NCI-H1048 (cell line): ENCODE measurements at regions not wholly inside any gene's neighbourhood (a gene's known extent, or its start where the extent isn't known, plus 50 kb on each side); places are given as distances from the start of the nearest gene placed in this dataset.
"Not testable (repeated sequence)": the region's sequence is repeated elsewhere in the genome, so short reads cannot be mapped to it uniquely, and the experiment has no call there.

Experiments
- DNase-seq: peaks from one replicate; lab custom pipeline; 2025; lab: John Stamatoyannopoulos, UW

DNA sequence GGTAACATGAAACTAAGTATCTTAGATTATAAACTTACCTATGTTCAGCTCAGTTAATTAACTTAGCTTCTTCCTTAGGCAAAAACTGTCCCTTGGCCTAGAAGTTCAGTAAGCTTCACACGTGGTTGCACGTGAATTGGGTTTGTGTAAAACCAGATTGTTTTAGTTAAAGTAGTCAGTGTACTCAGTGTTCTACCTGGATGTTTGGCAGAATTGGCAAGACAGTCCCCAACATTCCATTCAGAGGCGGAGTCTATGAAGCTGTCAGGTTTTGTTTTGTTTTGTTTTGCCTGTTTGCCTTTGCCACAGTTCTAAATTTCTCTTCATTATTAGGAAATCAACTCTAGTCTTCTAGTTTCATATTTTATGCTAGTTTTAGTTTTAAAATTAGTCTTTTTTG is 105.3 kb upstream of the ZEB2 start:
- no peak for DNase-seq

DNA sequence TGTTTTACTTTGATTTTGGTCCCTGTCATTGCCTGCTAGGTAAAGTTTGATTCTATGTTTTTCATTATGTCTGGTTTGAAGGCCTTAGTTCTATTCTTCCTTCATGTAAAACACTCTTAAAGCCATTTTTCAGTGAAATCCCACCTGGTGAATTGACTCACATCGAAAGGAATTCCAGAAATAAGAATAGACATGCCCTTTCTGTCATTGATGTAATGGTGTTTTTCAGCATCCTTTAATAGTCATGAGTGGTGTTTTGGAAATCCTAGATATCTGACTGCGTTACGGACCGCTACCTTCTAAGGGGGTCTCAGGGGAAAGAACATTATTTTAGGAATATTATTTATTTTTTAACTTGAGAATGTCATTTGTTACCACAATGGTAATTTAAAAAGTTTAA is 104.5 kb upstream of the ZEB2 start:
- DNase-seq, result no peak

DNA sequence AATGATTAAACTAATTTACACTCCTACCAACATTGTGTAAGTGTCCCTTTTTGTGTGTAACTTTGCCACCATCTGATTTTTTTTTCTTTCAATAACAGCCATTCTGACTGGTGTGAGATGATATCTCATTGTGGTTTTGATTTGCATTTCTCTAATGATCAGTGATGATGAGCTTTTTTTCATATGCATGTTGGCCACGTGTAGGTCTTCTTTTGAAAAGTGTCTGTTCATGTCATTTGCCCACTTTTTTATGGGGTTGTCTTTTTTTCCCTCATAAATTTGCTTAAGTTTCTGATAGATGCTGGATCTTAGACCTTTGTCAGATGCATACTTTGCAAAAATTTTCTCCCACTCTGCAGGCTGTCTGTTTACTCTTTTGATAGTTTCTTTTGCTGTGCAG is 102.5 kb upstream of the ZEB2 start:
- not testable (repeated sequence) for DNase-seq

DNA sequence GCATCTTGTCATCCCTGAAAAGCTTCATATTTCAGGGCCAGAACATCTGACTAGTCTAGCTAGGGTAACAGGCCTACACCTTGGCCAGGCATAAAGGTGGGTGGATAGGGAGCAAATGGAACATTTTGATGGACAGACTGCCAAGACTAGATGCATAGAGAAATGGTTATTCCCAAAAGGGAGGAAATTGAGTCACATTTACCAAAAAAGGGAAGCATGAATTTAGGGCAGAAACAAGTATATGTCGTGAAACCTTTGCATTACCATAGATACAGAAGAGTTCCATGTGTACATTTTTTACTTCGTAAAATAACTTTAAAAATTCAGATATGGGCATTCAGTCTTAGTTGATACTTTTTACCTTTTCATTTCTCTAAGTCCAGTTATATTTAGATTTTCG is 101.3 kb upstream of the ZEB2 start:
- no peak for DNase-seq

DNA sequence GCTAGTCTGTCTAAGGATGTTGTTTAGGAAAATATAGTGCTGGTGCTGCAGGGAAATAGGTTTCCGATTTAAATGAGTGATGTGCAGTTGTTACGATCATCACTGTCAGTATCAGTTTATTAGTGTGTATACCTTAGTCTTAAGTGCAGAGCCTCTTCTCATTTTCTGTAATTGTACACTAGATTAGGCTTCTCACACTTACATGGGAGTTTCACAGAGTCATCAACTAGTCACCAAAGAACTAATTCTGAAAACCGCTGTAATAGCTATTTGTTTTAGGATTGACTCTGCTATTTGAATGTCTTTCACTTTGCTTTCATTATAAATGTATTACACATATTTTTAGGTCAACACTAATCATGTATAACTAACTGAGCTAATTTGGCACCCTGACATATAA is 99.8 kb upstream of the ZEB2 start:
- DNase-seq, result no peak

DNA sequence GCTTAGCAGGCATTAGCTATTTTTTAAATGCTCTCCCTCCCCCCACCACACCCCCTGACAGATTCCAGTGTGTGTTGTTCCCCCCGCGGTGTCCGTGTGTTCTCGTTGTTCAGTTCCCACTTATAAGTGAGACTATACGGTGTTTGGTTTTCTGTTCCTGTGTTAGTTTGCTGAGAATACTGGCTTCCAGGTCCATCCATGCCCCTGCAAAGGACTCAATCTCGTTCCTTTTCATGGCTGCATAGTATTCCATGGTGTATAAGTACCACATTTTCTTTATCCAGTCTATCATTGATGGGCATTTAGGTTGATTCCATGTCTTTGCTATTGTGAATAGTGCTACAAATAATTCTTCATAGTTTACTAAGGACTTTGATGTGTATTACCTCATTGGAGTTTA is 97.3 kb upstream of the ZEB2 start:
- DNase-seq, result not testable (repeated sequence)

DNA sequence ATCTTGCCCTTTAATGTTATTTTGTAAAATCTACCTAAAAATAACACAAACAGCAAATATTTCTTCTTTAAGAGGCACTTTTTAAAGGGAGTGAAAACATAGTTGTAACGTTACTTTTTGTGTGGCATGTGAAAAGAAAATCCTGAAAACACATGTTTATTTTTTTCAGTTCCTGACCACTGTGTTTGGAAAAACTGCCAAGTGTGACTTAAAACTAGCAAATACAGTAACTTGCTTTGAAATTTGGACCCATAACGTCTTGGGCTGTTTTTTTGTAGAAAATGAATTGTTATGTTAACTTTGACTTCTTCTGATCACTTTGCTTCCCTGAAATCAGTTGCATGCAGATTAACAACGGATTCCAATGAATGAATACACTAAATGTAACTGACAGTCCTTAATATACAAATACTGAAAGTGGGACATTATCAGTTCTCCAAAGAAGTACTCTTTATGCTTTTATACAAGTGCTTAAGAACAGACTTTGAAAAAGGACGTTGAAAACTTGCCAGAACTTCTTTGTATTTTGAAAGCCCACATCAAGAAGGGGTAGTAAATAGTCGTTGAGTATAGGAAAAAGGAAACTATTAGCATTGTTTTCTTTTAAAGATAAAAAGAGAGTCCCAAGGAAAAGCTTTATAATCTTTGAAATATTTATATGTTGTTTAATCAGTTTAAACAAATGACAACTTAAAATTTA is 96.1 kb upstream of the ZEB2 start:
- no peak for DNase-seq

DNA sequence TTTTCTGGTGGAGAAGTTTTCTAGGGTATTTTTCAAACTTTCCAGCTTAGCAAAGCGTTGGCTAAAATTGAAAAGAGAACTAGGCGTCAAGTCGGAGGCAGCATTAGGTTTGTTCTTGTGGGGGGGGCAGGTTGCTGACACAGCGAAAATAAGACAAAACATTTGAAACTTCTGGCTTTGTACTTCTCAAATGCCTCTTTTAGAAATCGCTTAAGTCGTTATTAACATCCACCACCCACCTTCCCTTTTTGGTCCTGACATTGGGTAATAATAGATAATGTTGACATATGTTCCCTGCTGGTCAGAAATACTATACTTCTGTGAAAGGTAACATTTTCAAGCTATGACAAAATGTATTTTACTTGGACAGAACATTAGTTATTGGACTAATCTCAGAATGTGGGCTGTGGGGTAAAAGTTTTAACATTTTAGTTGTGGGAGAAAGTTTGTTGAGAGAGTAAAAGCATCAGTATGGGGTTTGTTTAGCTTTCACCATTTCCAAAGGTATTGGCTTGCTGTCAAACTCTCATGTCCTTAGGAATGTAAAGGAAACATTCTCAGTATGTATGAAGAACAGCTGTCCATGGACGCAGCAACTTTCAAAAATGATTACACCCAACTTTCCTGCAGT is 88.1 kb upstream of the ZEB2 start:
- no peak for DNase-seq

DNA sequence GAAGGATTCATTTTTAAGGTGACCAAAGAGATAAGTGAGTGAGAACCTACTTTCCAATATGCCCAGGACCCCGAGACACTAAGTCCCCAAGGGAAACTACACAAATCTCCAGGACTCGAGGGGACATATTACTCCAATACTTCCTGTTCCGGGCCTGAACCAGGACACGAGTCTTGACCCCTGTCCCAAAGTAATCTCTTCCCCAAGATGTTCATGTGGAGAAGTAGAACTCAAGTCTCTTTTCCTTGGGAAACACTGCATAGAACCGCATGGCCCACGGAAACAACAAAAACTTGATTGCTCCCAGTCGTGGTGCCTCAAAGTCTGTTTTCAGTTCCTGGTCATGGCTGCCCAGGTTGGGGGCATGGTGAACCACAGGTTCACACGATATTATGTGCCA is 87.2 kb upstream of the ZEB2 start:
- DNase-seq, result no peak

DNA sequence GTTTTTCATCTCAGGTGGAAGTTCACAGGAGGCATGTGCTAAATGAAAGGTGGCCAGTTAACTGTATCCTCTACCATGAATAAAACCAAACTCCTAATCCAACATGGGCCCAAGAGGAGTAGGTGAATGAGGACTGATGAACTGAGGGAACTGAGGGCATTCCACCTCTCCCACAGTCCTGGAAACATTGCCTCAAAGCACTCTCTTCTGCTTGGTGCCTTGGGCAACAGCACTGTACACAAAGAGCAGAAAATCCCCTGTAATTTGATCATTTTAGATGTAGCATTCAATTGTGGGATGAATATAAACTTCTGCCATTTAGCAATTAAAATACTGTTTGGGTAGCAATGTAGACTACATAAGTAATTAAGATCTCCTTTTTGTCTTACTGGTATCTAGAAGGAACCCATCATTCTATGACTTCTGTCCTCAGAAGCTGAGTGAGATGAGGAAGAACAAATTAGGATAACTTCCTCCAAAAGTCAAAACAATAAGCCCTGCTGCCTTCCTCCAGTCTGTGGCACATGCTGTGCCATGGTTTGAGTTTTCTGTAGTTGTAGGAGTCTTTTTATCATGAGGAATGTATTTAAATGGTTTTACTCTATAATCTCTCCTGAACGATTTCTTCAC is 86.7 kb upstream of the ZEB2 start:
- DNase-seq, result no peak

DNA sequence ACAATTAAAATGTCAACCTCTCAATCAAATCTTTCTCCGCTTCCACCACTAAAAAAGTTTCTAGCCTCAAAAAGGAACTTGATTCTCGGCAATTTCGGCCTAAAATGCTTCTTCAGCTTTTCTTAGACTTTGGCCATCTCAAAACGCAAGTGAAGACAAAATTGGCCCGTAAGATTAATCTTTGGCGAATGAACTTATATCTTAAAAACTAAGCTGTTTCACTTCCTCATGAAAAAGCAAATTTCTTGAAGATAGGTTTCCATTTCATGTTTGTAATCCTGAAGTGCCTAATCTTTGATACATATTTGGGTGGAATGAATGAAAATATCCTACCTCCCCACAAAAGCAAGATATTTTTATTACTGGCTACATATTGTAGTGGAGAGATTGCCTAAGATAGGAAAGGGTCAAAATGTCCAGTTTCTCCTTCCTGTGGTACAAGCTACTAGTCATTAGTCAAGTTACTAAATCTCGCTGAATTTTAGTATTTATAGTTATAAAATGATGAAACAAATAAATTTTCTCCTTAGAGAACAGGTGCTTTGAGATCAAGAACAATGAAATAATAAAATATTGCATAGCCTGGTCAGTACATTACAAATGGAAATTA is 85.4 kb upstream of the ZEB2 start:
- no peak for DNase-seq

DNA sequence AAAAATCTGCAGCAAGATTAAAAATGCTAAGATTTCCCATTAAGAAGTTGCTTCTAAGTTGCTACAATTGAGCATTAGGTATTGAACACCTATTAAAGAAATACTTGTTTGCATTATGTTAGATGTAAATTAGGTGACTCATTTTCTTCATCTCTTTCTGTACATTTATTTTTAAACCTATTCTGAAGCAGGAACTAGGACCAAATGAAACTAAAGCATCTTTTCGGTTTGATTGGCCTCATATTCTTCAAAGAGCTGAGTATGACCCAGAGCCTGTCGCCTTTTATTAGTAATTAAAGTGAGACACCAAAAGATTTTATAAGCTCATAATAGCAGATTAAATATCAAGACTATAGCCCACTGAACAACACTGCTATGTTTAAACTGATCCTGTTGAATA is 83.4 kb upstream of the ZEB2 start:
- no peak for DNase-seq

DNA sequence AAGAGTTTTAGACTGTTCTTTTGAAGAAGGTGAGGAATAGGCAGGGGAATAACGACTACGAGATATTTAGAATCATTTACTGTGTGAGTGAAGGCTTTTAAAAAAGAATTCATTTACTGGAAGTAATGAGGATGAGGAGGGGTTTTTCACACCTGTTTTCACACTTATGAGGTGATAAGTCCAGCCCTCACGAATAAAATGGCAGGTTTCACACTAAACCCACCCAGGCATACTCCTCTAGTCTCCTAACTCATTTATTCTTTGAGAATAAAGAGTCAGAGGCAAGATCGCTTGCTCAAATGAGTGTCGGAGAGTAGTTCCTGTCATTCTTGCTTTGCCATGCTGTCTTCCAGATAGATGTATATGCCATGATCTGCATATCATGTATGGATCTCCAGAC is 79.0 kb upstream of the ZEB2 start:
- DNase-seq, result no peak

DNA sequence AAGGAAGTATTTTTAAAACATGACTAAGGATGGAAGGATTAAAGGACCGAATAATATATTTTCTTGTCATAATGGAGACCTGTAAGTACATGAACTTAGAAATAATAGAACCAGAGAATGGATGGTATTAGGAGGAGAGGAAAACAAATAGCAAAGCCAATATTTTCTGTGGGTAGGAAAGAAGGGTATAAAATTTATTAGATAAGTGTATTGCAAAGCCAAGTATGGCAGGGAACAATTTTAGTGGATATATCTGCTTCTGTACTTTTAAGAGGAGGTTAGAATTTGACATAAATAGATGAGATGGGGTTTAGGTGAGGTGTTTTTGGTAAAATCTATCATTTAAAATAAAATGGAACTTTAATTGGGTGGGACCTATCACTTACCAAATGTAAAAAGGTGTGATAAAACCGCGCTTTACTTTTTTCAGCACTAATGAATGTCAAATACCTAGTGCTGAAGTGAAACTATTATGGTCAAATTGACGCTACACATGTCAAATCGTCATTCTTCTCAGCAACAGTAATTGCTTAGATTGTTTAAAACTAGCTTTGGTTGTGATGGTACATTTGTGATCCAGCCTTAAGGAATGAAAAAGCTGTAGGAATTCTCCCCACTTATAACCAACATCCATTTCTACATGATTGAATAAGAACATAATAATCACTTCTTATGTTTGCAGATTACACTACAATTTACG is 78.1 kb upstream of the ZEB2 start:
- no peak for DNase-seq

DNA sequence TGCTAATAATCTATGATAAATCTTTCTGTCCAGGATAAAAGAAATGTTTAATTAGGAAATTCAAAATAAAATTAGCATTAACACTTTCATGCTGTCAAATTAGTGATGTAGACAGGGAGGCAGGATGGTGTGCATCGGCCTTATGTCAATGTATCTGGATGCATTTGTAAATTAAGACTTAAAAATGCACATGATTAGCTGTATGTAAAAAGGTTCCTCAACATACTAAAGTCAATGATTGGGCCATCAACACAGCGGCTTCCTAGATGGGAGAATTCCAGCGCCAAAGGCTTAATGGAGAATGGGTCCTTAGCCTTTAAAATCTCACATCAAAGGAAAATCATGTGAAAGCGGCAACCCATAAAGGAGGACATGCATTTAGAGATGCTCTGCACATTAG is 77.5 kb upstream of the ZEB2 start:
- no peak for DNase-seq

DNA sequence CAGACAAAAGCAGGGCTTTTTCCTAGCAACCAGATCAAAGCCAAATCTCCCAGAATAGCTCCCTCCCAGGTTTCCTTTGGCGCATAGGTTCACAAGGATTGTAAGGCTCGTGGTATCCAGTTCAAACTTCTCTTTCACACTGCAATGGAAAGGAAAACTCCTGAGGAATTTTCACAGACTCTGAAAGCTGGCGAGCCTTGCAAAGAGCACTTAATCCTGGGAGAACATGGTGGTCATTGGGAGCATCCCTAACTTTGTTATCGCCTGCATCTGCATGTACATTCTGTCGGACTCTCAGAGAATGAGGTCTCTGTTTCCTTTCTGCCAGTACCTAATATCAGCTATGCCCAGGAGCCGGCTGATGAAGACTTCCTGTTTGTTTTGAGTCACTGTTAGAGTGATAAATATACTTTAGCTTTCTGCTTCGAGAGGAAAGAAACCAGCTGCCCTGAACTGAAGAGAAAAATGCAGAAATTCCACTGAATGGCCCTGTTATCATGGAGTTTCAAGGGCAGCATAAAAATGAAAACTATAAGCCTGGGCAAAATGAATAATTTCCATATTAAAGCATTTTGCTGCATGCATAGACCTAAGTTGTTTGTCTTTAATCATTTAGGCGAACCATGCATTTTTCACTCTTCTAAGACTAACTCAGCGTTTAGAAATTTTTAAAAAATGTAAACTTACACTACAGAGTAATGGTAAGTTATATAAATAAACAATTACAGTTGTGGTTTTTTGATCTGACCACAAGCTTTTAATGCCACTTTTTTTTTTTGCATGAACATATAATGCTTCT is 76.4 kb upstream of the ZEB2 start:
- peak; percentile 41 for DNase-seq

DNA sequence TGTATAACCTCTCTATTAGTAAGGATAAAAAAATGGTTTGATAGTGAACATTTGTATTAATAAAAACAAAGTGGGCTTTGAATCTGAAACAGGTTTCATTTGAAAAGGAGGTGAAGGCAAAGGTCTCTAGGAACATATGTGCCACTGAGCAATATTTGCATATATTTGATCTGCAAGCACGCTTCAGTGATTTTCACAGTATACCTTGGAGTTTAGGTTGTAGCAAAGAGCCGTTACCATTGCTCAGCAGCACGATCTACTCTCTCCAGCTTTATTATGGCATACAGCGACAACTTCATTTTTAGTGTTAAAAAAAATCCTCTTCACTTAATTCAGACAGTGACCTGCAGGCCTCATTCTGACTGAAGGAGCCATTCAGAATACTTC is 75.8 kb upstream of the ZEB2 start:
- DNase-seq, result peak; percentile 15

DNA sequence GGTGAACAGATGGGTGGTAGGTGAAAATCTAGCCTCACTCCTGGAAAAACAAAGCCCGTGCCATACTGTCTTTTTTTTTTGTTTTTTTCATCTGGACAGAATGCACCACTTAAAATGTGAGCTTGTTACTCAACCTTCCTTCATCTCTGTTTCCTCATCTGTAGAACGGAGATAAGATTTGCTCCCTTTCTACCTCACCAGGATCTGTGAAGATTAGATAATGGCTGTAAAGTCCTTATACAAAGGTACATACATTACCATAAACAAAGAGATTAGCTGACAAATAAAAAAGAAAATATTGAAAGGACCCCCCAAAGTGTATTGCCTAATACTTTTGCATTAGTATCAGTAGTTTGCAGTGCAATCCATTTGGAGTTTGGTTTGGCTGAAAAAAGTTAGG is 75.4 kb upstream of the ZEB2 start:
- DNase-seq, result no peak

DNA sequence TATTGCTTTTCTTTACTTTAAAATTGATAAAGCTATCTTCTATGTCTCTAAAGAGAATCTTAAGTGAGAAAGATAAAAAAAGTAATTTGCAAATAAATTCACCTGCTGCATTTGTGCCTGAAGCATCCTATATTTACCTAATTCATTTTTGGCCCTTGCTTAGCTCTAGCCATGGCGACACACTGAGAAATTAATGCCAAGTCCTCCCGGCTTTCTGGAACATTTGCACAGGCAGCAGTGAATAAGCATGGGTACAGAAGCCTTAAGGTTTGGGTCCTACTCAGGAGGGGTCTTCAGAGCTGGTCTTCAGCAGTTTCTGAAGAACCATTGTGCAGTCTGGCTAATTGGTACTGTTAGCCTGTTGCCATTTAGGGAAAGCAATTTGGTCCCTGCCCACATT is 73.9 kb upstream of the ZEB2 start:
- DNase-seq, result no peak

DNA sequence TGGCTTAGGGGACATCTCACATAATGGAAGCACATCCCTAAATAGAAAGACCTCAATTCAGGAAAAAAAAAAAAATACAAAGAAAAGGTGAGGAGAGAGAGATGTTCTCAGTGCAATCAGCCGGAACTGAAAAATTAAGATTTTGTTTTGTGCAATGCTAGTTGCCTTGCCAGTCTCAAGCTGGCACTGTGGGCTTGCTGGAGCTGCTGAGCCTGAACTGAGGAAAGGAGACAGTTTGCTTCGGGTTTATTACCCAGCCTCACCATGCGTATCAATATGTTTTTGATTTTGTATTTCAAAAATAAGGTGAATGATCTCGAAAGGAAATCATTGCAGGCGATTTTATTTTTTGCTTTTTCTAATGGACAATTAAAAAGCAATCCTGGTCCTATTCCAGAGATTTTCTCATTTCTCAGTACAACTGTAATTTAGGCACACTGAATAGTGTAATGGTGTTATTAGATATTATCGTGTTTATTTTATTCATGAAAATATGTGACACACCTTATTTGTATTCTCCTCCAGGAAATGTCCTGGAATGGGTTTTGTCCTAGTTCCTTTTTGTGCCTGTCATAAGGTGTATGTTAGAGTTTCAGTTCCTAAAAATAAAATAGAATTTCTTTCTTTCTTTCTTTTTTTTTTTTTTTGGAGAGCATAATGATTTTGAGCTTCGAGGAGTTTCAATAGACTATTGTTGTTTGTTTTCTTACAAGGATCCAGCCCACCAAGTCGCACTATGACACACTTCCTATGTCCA is 72.8 kb upstream of the ZEB2 start:
- DNase-seq, result no peak

DNA sequence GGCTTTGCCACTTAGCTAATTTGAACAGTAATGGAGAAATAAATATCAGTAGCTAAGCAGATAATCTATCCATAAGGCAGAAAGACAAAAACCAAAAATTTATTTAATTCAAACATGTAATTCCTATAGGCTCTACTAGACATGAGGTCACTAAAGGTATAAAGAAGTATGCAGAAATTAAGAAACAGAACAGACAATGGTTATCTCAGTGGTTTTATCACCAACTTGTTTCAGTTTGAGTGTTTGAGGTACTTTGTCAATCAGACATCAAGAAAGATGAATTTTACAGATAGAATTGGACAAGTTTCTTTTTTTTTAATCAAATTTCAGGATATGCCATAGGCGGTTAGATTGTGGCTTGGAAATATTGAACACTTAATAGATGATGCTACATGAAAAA is 67.4 kb upstream of the ZEB2 start:
- DNase-seq, result no peak
